ENCODE measurements at regions not wholly inside any gene's neighbourhood (a gene's known extent, or its start where the extent isn't known, plus 50 kb on each side); places are given as distances from the start of the nearest gene placed in this dataset.

- no peaks in the 10 kb centered on the region for H3K36me3 ChIP-seq (ENCODE audit: control insufficient read depth in 4 of 4, insufficient read depth in 4 of 4, low read length in 3 of 4)
- no peak overlapping the region for H3K4me3 ChIP-seq (ENCODE audit: control insufficient read depth in 1 of 7, extremely low read depth in 1 of 7, insufficient read depth in 4 of 7, low read depth in 2 of 7, low read length in 6 of 7)
- WGBS (ENCODE audit: insufficient coverage) = no CpG with 5 or more reads among the region's 1 CpG
- no peaks in the 10 kb centered on the region for H3K4me1 ChIP-seq (ENCODE audit: control extremely low read depth in 1 of 4, control insufficient read depth in 4 of 4, insufficient read depth in 4 of 4, low read length in 3 of 4)
- DNase-seq = no peak
- no peaks in the 10 kb centered on the region for H3K27me3 ChIP-seq (replicated peaks in 2 of 5; ENCODE audit: control insufficient read depth in 4 of 5, insufficient read depth in 5 of 5, low read length in 4 of 5)
- ChIA-PET CTCF (no interaction called here), POLR2A (no interaction called here)
- H3K9me3 ChIP-seq (ENCODE audit: control extremely low read depth in 1 of 5, control insufficient read depth in 4 of 5, insufficient read depth in 2 of 5, low read depth in 1 of 5, low read length in 4 of 5) = no peaks in the 10 kb centered on the region
- no peak overlapping the region for H3K27ac ChIP-seq (ENCODE audit: insufficient read depth in 1 of 2, low read depth in 1 of 2, low read length in 2 of 2, poor library complexity in 1 of 2, severe bottlenecking in 2 of 2)
Observed at GRCh38 chr14:27114180-27114579, 516.3 kb upstream of the NOVA1 start.

DNA sequence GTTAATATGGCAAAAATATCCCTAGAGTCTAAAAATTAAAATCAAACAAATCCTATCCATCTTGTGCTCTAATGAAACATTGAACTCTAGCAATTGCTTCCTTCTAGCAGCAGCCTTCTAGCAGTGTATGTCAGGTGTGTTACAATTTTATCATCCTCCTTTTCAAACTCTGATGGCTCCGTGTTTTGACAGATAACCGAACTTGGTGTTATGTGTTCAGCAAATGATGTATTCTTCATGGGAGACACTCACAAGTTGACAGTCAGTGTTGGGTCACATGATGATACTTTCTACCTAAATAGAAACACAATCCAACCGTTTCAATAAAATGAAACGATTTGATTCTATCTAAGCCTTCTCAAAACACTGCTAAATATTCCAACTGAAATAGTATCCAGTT, 525.3 kb upstream of the NOVA1 start:
- Histone ChIP-seq H3K4me3 (ENCODE audit: control insufficient read depth in 1 of 7, extremely low read depth in 1 of 7, insufficient read depth in 4 of 7, low read depth in 2 of 7, low read length in 6 of 7) (no peak overlapping the region), H3K27ac (ENCODE audit: insufficient read depth in 1 of 2, low read depth in 1 of 2, low read length in 2 of 2, poor library complexity in 1 of 2, severe bottlenecking in 2 of 2) (no peak overlapping the region), H3K4me1 (ENCODE audit: control extremely low read depth in 1 of 4, control insufficient read depth in 4 of 4, insufficient read depth in 4 of 4, low read length in 3 of 4) (no peaks in the 10 kb centered on the region), H3K27me3 (replicated peaks in 2 of 5; ENCODE audit: control insufficient read depth in 4 of 5, insufficient read depth in 5 of 5, low read length in 4 of 5) (no peaks in the 10 kb centered on the region), H3K36me3 (ENCODE audit: control insufficient read depth in 4 of 4, insufficient read depth in 4 of 4, low read length in 3 of 4) (no peaks in the 10 kb centered on the region), H3K9me3 (ENCODE audit: control extremely low read depth in 1 of 5, control insufficient read depth in 4 of 5, insufficient read depth in 2 of 5, low read depth in 1 of 5, low read length in 4 of 5) (no peaks in the 10 kb centered on the region)
- POLR2A ChIA-PET = no interaction called here
- no peak for DNase-seq
- 100% methylated on average over 1 of the region's 4 CpGs for WGBS (ENCODE audit: insufficient coverage)
- CTCF ChIA-PET = no interaction called here

- Histone ChIP-seq H3K27ac (ENCODE audit: insufficient read depth in 1 of 2, low read depth in 1 of 2, low read length in 2 of 2, poor library complexity in 1 of 2, severe bottlenecking in 2 of 2) (no peak overlapping the region), H3K27me3 (replicated peaks in 2 of 5; ENCODE audit: control insufficient read depth in 4 of 5, insufficient read depth in 5 of 5, low read length in 4 of 5) (no peaks in the 10 kb centered on the region), H3K4me1 (ENCODE audit: control extremely low read depth in 1 of 4, control insufficient read depth in 4 of 4, insufficient read depth in 4 of 4, low read length in 3 of 4) (no peaks in the 10 kb centered on the region), H3K9me3 (ENCODE audit: control extremely low read depth in 1 of 5, control insufficient read depth in 4 of 5, insufficient read depth in 2 of 5, low read depth in 1 of 5, low read length in 4 of 5) (no peaks in the 10 kb centered on the region), H3K4me3 (ENCODE audit: control insufficient read depth in 1 of 7, extremely low read depth in 1 of 7, insufficient read depth in 4 of 7, low read depth in 2 of 7, low read length in 6 of 7) (no peak overlapping the region), H3K36me3 (ENCODE audit: control insufficient read depth in 4 of 4, insufficient read depth in 4 of 4, low read length in 3 of 4) (no peaks in the 10 kb centered on the region)
- no CpG with 5 or more reads among the region's 3 CpGs for WGBS (ENCODE audit: insufficient coverage)
- ChIA-PET POLR2A (no interaction called here), CTCF (no interaction called here)
- no peak for DNase-seq
Observed at GRCh38 chr14:27127838-27128237, 530.0 kb upstream of the NOVA1 start.

DNA sequence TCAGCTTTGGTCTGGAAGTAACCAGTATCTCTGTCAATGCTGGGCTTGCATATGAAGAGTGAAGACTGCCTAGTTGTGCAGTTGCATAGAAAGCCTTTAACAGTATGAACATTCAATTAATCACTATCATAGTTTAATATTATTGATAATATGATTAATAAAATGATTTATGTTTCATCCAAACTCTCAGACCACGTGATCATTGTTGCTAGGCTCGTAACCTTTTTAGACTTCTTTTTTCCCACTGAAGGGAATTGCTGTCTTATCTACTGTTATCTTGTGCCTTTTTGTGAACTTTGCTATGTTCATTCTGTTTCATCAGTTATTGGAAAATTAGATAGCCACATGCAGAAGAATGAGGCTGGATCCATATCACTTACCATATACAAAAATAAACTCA, 536.4 kb upstream of the NOVA1 start:
- ChIA-PET POLR2A (no interaction called here), CTCF (interaction anchor here (1.1 kb wide), 1 partner anchor 16 kb away, joined by 3 read pairs; no protein-coding TSS in a partner anchor)
- Histone ChIP-seq H3K27me3 (replicated peaks in 2 of 5; ENCODE audit: control insufficient read depth in 4 of 5, insufficient read depth in 5 of 5, low read length in 4 of 5) (no peaks in the 10 kb centered on the region), H3K4me1 (ENCODE audit: control extremely low read depth in 1 of 4, control insufficient read depth in 4 of 4, insufficient read depth in 4 of 4, low read length in 3 of 4) (no peaks in the 10 kb centered on the region), H3K27ac (ENCODE audit: insufficient read depth in 1 of 2, low read depth in 1 of 2, low read length in 2 of 2, poor library complexity in 1 of 2, severe bottlenecking in 2 of 2) (no peak overlapping the region), H3K4me3 (ENCODE audit: control insufficient read depth in 1 of 7, extremely low read depth in 1 of 7, insufficient read depth in 4 of 7, low read depth in 2 of 7, low read length in 6 of 7) (no peak overlapping the region), H3K9me3 (ENCODE audit: control extremely low read depth in 1 of 5, control insufficient read depth in 4 of 5, insufficient read depth in 2 of 5, low read depth in 1 of 5, low read length in 4 of 5) (no peaks in the 10 kb centered on the region), H3K36me3 (ENCODE audit: control insufficient read depth in 4 of 4, insufficient read depth in 4 of 4, low read length in 3 of 4) (no peaks in the 10 kb centered on the region)
- WGBS (ENCODE audit: insufficient coverage) = no CpG with 5 or more reads among the region's 2 CpGs
- DNase-seq = no peak

DNA sequence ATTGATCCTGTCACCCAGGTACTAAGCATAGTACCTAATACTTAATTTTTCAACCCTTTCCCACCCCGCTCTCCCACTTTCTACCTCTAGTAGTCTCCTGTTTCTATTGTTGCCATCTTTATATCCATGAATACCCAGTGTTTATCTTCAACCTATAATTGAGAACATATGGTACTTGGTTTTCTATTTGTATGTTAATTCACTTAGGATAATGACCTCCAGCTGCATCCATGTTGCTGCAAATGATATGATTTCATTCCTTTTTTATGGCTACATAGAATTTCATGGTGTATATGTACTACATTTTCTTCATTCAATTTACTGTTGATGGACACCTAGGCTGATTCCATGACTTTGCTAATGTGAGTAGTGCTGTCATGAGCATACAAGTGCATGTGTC, 547.3 kb upstream of the NOVA1 start:
- Histone ChIP-seq H3K36me3 (ENCODE audit: control insufficient read depth in 4 of 4, insufficient read depth in 4 of 4, low read length in 3 of 4) (no peaks in the 10 kb centered on the region), H3K9me3 (ENCODE audit: control extremely low read depth in 1 of 5, control insufficient read depth in 4 of 5, insufficient read depth in 2 of 5, low read depth in 1 of 5, low read length in 4 of 5) (no peaks in the 10 kb centered on the region), H3K4me3 (ENCODE audit: control insufficient read depth in 1 of 7, extremely low read depth in 1 of 7, insufficient read depth in 4 of 7, low read depth in 2 of 7, low read length in 6 of 7) (no peak overlapping the region), H3K27ac (ENCODE audit: insufficient read depth in 1 of 2, low read depth in 1 of 2, low read length in 2 of 2, poor library complexity in 1 of 2, severe bottlenecking in 2 of 2) (no peak overlapping the region), H3K27me3 (replicated peaks in 2 of 5; ENCODE audit: control insufficient read depth in 4 of 5, insufficient read depth in 5 of 5, low read length in 4 of 5) (no peaks in the 10 kb centered on the region), H3K4me1 (ENCODE audit: control extremely low read depth in 1 of 4, control insufficient read depth in 4 of 4, insufficient read depth in 4 of 4, low read length in 3 of 4) (no peaks in the 10 kb centered on the region)
- DNase-seq = no peak
- POLR2A ChIA-PET = no interaction called here
- CTCF ChIA-PET = no interaction called here
- no CpG with 5 or more reads among the region's 1 CpG for WGBS (ENCODE audit: insufficient coverage)

GRCh38 chr14:27148143-27148542, 550.3 kb upstream of the NOVA1 start:
- Histone ChIP-seq H3K36me3 (ENCODE audit: control insufficient read depth in 4 of 4, insufficient read depth in 4 of 4, low read length in 3 of 4) (no peaks in the 10 kb centered on the region), H3K9me3 (ENCODE audit: control extremely low read depth in 1 of 5, control insufficient read depth in 4 of 5, insufficient read depth in 2 of 5, low read depth in 1 of 5, low read length in 4 of 5) (no peaks in the 10 kb centered on the region), H3K4me3 (ENCODE audit: control insufficient read depth in 1 of 7, extremely low read depth in 1 of 7, insufficient read depth in 4 of 7, low read depth in 2 of 7, low read length in 6 of 7) (no peak overlapping the region), H3K27me3 (replicated peaks in 2 of 5; ENCODE audit: control insufficient read depth in 4 of 5, insufficient read depth in 5 of 5, low read length in 4 of 5) (no peaks in the 10 kb centered on the region), H3K4me1 (ENCODE audit: control extremely low read depth in 1 of 4, control insufficient read depth in 4 of 4, insufficient read depth in 4 of 4, low read length in 3 of 4) (no peaks in the 10 kb centered on the region), H3K27ac (ENCODE audit: insufficient read depth in 1 of 2, low read depth in 1 of 2, low read length in 2 of 2, poor library complexity in 1 of 2, severe bottlenecking in 2 of 2) (no peak overlapping the region)
- DNase-seq = no peak
- ChIA-PET CTCF (no interaction called here), POLR2A (no interaction called here)

GRCh38 chr14:27164139-27164538, 566.3 kb upstream of the NOVA1 start:
- Histone ChIP-seq H3K27ac (ENCODE audit: insufficient read depth in 1 of 2, low read depth in 1 of 2, low read length in 2 of 2, poor library complexity in 1 of 2, severe bottlenecking in 2 of 2) (no peak overlapping the region), H3K27me3 (replicated peaks in 2 of 5; ENCODE audit: control insufficient read depth in 4 of 5, insufficient read depth in 5 of 5, low read length in 4 of 5) (no peaks in the 10 kb centered on the region), H3K4me1 (ENCODE audit: control extremely low read depth in 1 of 4, control insufficient read depth in 4 of 4, insufficient read depth in 4 of 4, low read length in 3 of 4) (no peaks in the 10 kb centered on the region), H3K36me3 (ENCODE audit: control insufficient read depth in 4 of 4, insufficient read depth in 4 of 4, low read length in 3 of 4) (no peaks in the 10 kb centered on the region), H3K9me3 (ENCODE audit: control extremely low read depth in 1 of 5, control insufficient read depth in 4 of 5, insufficient read depth in 2 of 5, low read depth in 1 of 5, low read length in 4 of 5) (peaks cover 0 to 2% (median 0%) of the 10 kb centered on the region in 5 experiments), H3K4me3 (ENCODE audit: control insufficient read depth in 1 of 7, extremely low read depth in 1 of 7, insufficient read depth in 4 of 7, low read depth in 2 of 7, low read length in 6 of 7) (no peak overlapping the region)
- POLR2A ChIA-PET = no interaction called here
- DNase-seq = no peak
- CTCF ChIA-PET = interaction anchor here (1.0 kb wide), 1 partner anchor 11 kb away, joined by 3 read pairs; no protein-coding TSS in a partner anchor
- WGBS (ENCODE audit: insufficient coverage) = 96% methylated on average over 8 of the region's 8 CpGs

GRCh38 chr14:27175489-27175888, 577.7 kb upstream of the NOVA1 start:
- H3K4me3 ChIP-seq (ENCODE audit: control insufficient read depth in 1 of 7, extremely low read depth in 1 of 7, insufficient read depth in 4 of 7, low read depth in 2 of 7, low read length in 6 of 7) = no peak overlapping the region
- no peaks in the 10 kb centered on the region for H3K9me3 ChIP-seq (ENCODE audit: control extremely low read depth in 1 of 5, control insufficient read depth in 4 of 5, insufficient read depth in 2 of 5, low read depth in 1 of 5, low read length in 4 of 5)
- 100% methylated on average over 4 of the region's 6 CpGs for WGBS (ENCODE audit: insufficient coverage)
- H3K27ac ChIP-seq (ENCODE audit: insufficient read depth in 1 of 2, low read depth in 1 of 2, low read length in 2 of 2, poor library complexity in 1 of 2, severe bottlenecking in 2 of 2) = no peak overlapping the region
- H3K27me3 ChIP-seq (replicated peaks in 2 of 5; ENCODE audit: control insufficient read depth in 4 of 5, insufficient read depth in 5 of 5, low read length in 4 of 5) = no peaks in the 10 kb centered on the region
- no peak for DNase-seq
- CTCF ChIA-PET = no interaction called here
- no peaks in the 10 kb centered on the region for H3K36me3 ChIP-seq (ENCODE audit: control insufficient read depth in 4 of 4, insufficient read depth in 4 of 4, low read length in 3 of 4)
- POLR2A ChIA-PET = no interaction called here
- H3K4me1 ChIP-seq (ENCODE audit: control extremely low read depth in 1 of 4, control insufficient read depth in 4 of 4, insufficient read depth in 4 of 4, low read length in 3 of 4) = no peaks in the 10 kb centered on the region
